ENCODE measurements at regions not wholly inside any gene's neighbourhood (a gene's known extent, or its start where the extent isn't known, plus 50 kb on each side); places are given as distances from the start of the nearest gene placed in this dataset.

DNA sequence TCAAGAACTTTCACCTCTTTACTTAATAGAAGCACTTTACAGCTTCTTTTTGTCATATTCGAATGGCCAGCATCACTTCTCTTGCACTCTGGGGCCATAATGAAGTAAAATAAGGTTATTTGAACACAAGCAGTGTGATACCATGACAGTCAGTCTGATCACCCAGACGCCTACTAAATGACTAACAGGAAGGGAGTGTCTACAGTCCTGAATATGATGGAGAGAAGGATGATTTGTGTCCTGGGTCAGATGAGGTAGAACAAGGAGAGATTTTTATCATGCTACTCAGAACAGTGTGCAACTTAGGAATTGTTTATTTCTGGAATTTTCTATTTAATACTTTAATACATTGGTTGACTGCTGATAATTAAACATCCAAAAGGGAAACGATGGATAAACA, 284.2 kb upstream of the F9 start:
- TF ChIP-seq, protein P1, sequence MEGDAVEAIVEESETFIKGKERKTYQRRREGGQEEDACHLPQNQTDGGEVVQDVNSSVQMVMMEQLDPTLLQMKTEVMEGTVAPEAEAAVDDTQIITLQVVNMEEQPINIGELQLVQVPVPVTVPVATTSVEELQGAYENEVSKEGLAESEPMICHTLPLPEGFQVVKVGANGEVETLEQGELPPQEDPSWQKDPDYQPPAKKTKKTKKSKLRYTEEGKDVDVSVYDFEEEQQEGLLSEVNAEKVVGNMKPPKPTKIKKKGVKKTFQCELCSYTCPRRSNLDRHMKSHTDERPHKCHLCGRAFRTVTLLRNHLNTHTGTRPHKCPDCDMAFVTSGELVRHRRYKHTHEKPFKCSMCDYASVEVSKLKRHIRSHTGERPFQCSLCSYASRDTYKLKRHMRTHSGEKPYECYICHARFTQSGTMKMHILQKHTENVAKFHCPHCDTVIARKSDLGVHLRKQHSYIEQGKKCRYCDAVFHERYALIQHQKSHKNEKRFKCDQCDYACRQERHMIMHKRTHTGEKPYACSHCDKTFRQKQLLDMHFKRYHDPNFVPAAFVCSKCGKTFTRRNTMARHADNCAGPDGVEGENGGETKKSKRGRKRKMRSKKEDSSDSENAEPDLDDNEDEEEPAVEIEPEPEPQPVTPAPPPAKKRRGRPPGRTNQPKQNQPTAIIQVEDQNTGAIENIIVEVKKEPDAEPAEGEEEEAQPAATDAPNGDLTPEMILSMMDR (IDR thresholded peaks at IDR 0.05): no peak
- TF ChIP-seq EP300 (IDR thresholded peaks at IDR 0.05): no peak
